ENCODE measurements at regions not wholly inside any gene's neighbourhood (a gene's known extent, or its start where the extent isn't known, plus 50 kb on each side); places are given as distances from the start of the nearest gene placed in this dataset.

GRCh38 chr6:90753820-90754643 lies 167.2 kb upstream of the MAP3K7 start:
- ATAC-seq (ENCODE audit: low FRiP score) (no peak), DNase-seq (ENCODE audit: low spot score) (no peak)
- no peak for TF ChIP-seq CTCF (IDR thresholded peaks at IDR 0.05)

- no peak for TF ChIP-seq CTCF (IDR thresholded peaks at IDR 0.05)
- ATAC-seq (ENCODE audit: low FRiP score) (no peak), DNase-seq (ENCODE audit: low spot score) (no peak)
Observed at GRCh38 chr6:90739802-90740201, 152.9 kb upstream of the MAP3K7 start.

- DNase-seq (ENCODE audit: low spot score) = no peak
- ATAC-seq (ENCODE audit: low FRiP score) = no peak
- no peak for TF ChIP-seq CTCF (IDR thresholded peaks at IDR 0.05)
Observed at GRCh38 chr6:90739339-90739738, 152.5 kb upstream of the MAP3K7 start.

GRCh38 chr6:90730151-90730673 lies 143.3 kb upstream of the MAP3K7 start:
- no peak for ATAC-seq (ENCODE audit: low FRiP score)
- TF ChIP-seq CTCF (IDR thresholded peaks at IDR 0.05) = no peak
- DNase-seq (ENCODE audit: low spot score) = no peak

- DNase-seq (ENCODE audit: low spot score) (no peak), ATAC-seq (ENCODE audit: low FRiP score) (no peak)
- TF ChIP-seq CTCF (IDR thresholded peaks at IDR 0.05) = no peak
Observed at GRCh38 chr6:90729057-90729456, 142.2 kb upstream of the MAP3K7 start.

- DNase-seq (ENCODE audit: low spot score) (no peak), ATAC-seq (ENCODE audit: low FRiP score) (no peak)
- TF ChIP-seq CTCF (IDR thresholded peaks at IDR 0.05) = no peak
Observed at GRCh38 chr6:90722648-90723047, 135.8 kb upstream of the MAP3K7 start.

- peak; percentile 17 for ATAC-seq (ENCODE audit: low FRiP score)
Observed at GRCh38 chr6:90720404-90720803, 133.5 kb upstream of the MAP3K7 start.

More at GRCh38 chr6:90720404-90720803, 133.5 kb upstream of the MAP3K7 start:
- TF ChIP-seq CTCF (IDR thresholded peaks at IDR 0.05) = no peak
- no peak for DNase-seq (ENCODE audit: low spot score)
